ENCODE measurements at regions not wholly inside any gene's neighbourhood (a gene's known extent, or its start where the extent isn't known, plus 50 kb on each side); places are given as distances from the start of the nearest gene placed in this dataset.

GRCh38 chr17:27079660-27080059, 214.3 kb upstream of the WSB1 start:
- Mint-ChIP-seq H3K27ac (ENCODE audit: unreplicated experiment) (no peak overlapping the region), H3K9me3 (ENCODE audit: unreplicated experiment) (peaks cover 44% of the 10 kb centered on the region), H3K4me3 (ENCODE audit: unreplicated experiment) (no peak overlapping the region), H3K36me3 (ENCODE audit: low read depth, unreplicated experiment) (peaks cover 12% of the 10 kb centered on the region), H3K27me3 (ENCODE audit: unreplicated experiment) (peaks cover 7% of the 10 kb centered on the region), H3K4me1 (ENCODE audit: unreplicated experiment) (no peaks in the 10 kb centered on the region)
- no peak for DNase-seq (ENCODE audit: low spot score)
- TF ChIP-seq CTCF (IDR thresholded peaks at IDR 0.05; ENCODE audit: unreplicated experiment) = no peak

GRCh38 chr17:27081002-27081638, 212.8 kb upstream of the WSB1 start:
- H3K36me3 Mint-ChIP-seq (ENCODE audit: low read depth, unreplicated experiment) = peaks cover 4% of the 10 kb centered on the region
- no peak for DNase-seq (ENCODE audit: low spot score)
- peaks cover 35% of the 10 kb centered on the region for H3K9me3 Mint-ChIP-seq (ENCODE audit: unreplicated experiment)
- no peaks in the 10 kb centered on the region for H3K4me1 Mint-ChIP-seq (ENCODE audit: unreplicated experiment)
- peaks cover 7% of the 10 kb centered on the region for H3K27me3 Mint-ChIP-seq (ENCODE audit: unreplicated experiment)
- no peak overlapping the region for H3K27ac Mint-ChIP-seq (ENCODE audit: unreplicated experiment)
- no peak overlapping the region for H3K4me3 Mint-ChIP-seq (ENCODE audit: unreplicated experiment)
- TF ChIP-seq CTCF (IDR thresholded peaks at IDR 0.05; ENCODE audit: unreplicated experiment) = no peak

- no peak for DNase-seq (ENCODE audit: low spot score)
- Mint-ChIP-seq H3K4me1 (ENCODE audit: unreplicated experiment) (no peaks in the 10 kb centered on the region), H3K4me3 (ENCODE audit: unreplicated experiment) (peak overlapping the region; percentile 51), H3K27ac (ENCODE audit: unreplicated experiment) (no peak overlapping the region), H3K36me3 (ENCODE audit: low read depth, unreplicated experiment) (peaks cover 3% of the 10 kb centered on the region), H3K27me3 (ENCODE audit: unreplicated experiment) (peaks cover 9% of the 10 kb centered on the region), H3K9me3 (ENCODE audit: unreplicated experiment) (peaks cover 29% of the 10 kb centered on the region)
- no peak for TF ChIP-seq CTCF (IDR thresholded peaks at IDR 0.05; ENCODE audit: unreplicated experiment)
These were observed 211.7 kb upstream of the WSB1 start for GRCh38 chr17:27082023-27082774.

GRCh38 chr17:27082775-27083154, 211.1 kb upstream of the WSB1 start:
- peak overlapping the region; percentile 51 for H3K4me3 Mint-ChIP-seq (ENCODE audit: unreplicated experiment)

More at GRCh38 chr17:27082775-27083154, 211.1 kb upstream of the WSB1 start:
- no peaks in the 10 kb centered on the region for H3K4me1 Mint-ChIP-seq (ENCODE audit: unreplicated experiment)
- TF ChIP-seq CTCF (IDR thresholded peaks at IDR 0.05; ENCODE audit: unreplicated experiment) = no peak
- H3K36me3 Mint-ChIP-seq (ENCODE audit: low read depth, unreplicated experiment) = peaks cover 3% of the 10 kb centered on the region
- H3K27me3 Mint-ChIP-seq (ENCODE audit: unreplicated experiment) = peaks cover 9% of the 10 kb centered on the region
- H3K9me3 Mint-ChIP-seq (ENCODE audit: unreplicated experiment) = peaks cover 31% of the 10 kb centered on the region
- H3K27ac Mint-ChIP-seq (ENCODE audit: unreplicated experiment) = no peak overlapping the region
- no peak for DNase-seq (ENCODE audit: low spot score)
